GM21619 (cell line): ENCODE measurements at regions not wholly inside any gene's neighbourhood (a gene's known extent, or its start where the extent isn't known, plus 50 kb on each side); places are given as distances from the start of the nearest gene placed in this dataset.
A peak's percentile ranks its signal among the peaks of the same experiment; 100 is the strongest.

Source experiments
- ATAC-seq: cut with Tn5 transposase; IDR thresholded peaks from one replicate; pipeline ENCODE4 v1.9.1; 2021; ENCODE audit not compliant: unreplicated experiment

DNA sequence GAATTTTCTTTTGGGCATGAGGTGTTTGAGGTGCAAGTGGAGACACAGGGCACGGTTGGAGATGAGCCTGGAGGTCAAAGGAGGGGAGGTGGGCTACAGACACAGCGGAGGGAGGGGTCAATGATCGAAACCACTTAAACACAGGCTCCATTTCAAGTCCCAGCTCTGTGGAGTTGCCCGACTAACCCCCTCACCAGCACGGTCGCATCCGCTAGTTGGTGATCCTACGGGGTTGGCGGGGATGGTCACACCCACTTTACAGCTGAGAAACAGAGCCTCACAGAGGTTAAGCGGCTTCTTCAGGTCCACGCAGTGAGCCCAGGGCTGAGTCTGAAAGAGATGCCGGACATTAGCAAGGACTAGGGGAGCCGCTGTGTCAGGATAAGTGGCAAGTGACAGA lies 60.1 kb upstream of the RUNX3 start:
- no peak for ATAC-seq

DNA sequence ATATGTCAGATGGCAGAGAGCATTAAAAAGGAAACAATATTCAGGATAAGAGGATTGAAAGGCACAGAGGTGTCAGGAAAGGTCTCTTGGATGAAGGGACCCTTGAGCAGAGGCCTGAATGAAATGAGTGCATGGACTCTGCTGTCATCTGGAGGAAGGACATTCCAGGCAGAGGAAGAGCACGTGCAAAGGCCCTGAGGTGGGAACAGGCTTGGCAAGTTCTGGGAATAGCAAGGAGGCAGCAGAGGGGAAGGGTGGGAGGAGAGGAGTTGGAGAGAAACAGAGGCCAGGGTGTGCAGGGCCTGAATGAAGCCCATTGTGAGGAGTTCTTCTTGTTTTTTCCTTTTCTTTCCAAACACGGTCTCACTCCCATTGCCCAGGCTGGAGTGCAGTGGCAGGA lies 59.0 kb upstream of the RUNX3 start:
- no peak for ATAC-seq

DNA sequence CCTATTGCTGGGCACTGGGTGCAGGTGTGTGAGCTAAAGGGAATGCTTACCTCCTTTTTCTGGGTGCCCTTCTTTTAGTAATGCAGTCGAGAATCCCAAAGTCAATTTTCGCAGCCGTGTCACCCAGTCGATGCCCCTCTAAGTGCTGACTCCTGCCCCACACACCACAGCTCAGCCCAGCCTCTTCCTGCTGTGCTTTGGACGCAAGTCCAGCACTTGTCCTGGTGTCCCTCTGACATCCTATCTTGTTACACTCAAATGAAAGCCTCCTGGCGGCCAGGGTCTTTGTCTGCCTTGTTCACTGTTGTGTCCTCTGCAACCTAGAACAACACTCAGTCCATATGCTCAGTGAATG lies 58.5 kb upstream of the RUNX3 start:
- no peak for ATAC-seq

DNA sequence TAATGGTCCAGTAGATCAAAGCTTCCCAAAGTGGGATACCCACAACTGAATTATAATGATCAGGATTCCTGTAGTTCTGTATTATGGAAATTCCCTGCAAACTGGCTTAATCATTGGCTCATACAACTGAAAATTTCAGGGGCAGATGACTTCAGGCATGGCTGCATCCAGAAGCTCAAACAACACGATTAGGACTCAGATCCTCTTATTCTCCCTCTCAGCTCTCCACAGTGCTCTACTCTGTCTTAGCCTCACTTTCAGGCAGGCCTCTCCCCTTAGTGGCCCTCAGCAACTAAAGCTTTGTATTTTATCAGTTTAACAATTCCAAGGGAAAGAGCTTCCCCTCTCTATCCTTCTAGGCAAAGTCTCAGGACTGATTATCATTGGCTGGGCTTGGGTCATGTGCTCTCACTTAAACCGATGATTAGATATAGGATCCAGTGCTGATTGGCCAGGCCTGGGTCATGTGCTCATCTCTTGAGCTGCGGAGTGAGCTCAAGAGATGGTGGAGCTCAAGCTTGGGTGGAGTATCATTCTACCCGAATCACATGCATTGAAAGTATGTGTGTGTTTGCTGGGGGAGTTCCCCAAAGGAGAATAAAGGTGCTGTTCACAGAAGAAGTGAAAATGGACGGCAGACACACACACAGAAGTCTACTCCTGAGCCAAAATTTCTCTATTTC lies 57.9 kb upstream of the RUNX3 start:
- peak; percentile 69 for ATAC-seq

GRCh38 chr1:24987424-24987823 lies 57.3 kb upstream of the RUNX3 start:
- ATAC-seq, result no peak

DNA sequence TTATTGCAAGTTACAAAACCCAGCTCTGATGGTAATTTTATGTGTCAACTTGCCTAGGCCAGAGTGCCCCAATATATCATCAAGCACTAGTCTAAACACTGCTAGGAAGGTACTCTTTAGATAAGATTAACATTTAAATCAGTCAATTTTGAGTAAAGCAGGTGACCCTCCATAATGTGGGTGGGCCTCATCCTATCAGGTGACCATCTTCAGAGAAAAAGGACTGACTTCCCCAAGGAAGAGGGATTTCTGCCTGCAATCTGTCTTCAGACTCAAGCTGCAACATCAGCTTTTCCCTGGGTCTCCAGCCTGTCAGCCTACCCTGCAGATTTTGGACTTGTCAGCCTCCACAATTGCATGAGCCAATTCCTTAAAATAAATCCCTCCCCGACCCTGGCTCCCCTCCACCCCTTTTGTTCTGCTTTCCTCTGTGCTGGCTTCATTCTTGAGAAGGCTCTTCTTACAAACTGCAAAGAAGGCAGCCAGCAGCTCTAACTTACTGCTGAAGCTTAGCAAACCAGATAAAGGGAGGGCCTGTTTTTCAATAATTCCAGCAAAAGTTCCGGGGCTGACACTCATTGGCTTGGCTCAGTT lies 56.4 kb upstream of the RUNX3 start:
- ATAC-seq, result no peak

- no peak for ATAC-seq
These were observed 55.7 kb upstream of the RUNX3 start for GRCh38 chr1:24985737-24986136.

GRCh38 chr1:24984800-24985522 lies 54.9 kb upstream of the RUNX3 start:
- no peak for ATAC-seq

DNA sequence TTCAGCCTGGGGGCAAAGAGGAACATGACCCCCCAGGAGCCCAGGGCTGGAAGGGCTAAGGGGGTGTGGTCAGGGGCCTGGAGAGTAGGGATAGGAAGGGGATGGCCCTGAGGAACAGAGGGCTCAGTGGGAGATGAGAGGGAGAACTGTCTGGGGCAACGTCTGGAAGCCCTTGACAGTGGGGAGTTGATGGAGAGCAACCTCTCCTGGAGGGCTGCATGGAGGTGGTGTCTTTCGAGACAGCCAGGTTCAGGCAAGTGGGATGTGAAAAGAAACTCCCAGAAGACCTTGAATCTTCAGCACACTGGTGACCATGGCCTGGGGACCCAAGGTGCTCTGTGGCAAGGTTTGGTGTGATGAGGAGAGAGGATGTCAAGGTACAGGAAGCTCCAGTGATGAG lies 54.2 kb upstream of the RUNX3 start:
- ATAC-seq, result no peak

DNA sequence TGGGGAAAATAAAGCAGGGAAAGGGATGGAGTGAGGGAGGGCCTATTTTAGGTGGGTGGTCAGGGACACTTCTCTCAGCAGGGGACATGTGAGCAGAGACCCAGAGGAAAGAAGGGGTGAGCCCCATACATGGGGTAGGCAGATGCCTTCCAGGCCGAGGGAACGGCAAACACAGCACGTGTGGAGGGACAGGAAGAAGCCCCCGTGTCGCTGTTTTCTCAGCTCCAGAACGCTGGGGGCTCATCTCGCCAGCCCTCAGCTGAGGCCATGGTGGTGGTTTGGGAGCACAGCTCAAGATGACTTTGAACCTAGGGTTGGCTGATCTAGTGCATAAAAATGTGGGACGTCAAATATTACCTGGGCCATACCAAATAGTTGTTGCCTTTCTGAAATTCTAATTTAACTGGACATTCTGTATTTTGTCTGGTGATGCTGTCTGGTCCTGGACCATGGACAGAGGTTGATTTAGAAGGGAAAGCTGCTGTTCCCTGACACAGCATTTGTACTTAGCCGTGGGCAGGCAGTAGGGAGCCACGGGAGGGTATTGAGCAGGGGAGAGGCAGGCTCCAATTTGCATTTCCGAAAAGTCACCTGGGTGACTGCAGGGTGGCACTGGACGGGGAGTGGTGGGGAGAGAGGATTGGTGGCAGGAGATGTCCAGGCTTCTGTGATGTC lies 53.1 kb upstream of the RUNX3 start:
- no peak for ATAC-seq

DNA sequence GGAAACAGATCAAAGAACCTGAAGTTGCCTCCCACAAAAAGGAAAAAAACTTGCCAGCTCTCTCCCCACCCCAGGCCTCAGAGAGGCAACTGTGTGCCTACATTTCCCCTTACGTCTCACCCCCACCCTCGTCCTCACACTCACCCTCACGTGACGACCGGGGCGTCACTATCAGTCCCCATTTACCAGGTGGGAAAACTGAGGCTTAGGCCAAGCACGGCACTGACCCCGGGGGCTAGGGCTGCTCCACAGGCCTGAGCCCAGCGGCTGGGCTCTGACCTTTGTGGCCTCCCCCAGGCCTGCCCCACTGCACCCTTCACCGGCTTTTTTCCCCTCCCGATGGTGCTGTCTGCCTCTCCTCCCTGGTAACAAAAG lies 51.5 kb upstream of the RUNX3 start:
- ATAC-seq, result no peak

GRCh38 chr1:24980836-24981630 lies 51.0 kb upstream of the RUNX3 start:
- ATAC-seq, result no peak
